CD4-positive, alpha-beta T cell (primary cell): ENCODE measurements at regions not wholly inside any gene's neighbourhood (a gene's known extent, or its start where the extent isn't known, plus 50 kb on each side); places are given as distances from the start of the nearest gene placed in this dataset.

ENCODE experiments used
- ATAC-seq: fragments of 200-7000 bp; cut with Tn5 transposase; one replicate; pipeline ENCODE4 v1.10.0; 2022; ENCODE audit warnings: mild to moderate bottlenecking; ENCODE audit not compliant: poor library complexity
- CTCF ChIA-PET: fragments of 350-600 bp; sonication (Branson Sonifier 250); formaldehyde crosslinking; loops from one replicate; lab custom pipeline; 2021; ENCODE audit warnings: antibody characterized with exemption, inconsistent platforms; lab: Charles Lee
- POLR2A ChIA-PET: fragments of 350-600 bp; sonication (Branson Sonifier 250); formaldehyde crosslinking; loops from one replicate; lab custom pipeline; 2021; ENCODE audit warnings: antibody characterized with exemption, inconsistent platforms; lab: Charles Lee
- DNase-seq, 14 experiments: peaks; one replicate each; pipeline ENCODE4 v3.0.0-alpha.2; 2013 to 2020; ENCODE audit warnings: mixed read lengths in 2 of 14
- H3K27ac ChIP-seq, 2 donors: one replicate each; pipeline versions ENCODE4 v1.5.1 to v1.7.0; 2013; ENCODE audit warnings: low read length in 2 of 2, low read depth in 1 of 2, mild to moderate bottlenecking in 1 of 2
- H3K27me3 ChIP-seq, 2 experiments: 1 replicate in 1 of 2; 2 replicates in 1 of 2; pipeline versions ENCODE4 v1.6.1 to v1.7.0; 2013; ENCODE audit warnings: low read length in 2 of 2, control low read depth in 1 of 2, mild to moderate bottlenecking in 1 of 2, moderate library complexity in 1 of 2; ENCODE audit not compliant: insufficient read depth in 2 of 2, control insufficient read depth in 1 of 2
- H3K36me3 ChIP-seq: one replicate; pipeline ENCODE4 v1.6.1; 2013; ENCODE audit warnings: low read length, control low read depth; ENCODE audit not compliant: insufficient read depth
- H3K4me1 ChIP-seq: one replicate; pipeline ENCODE4 v1.6.1; 2013; ENCODE audit warnings: low read length, control low read depth; ENCODE audit not compliant: insufficient read depth
- H3K4me3 ChIP-seq: one replicate; pipeline ENCODE4 v1.5.1; 2013; ENCODE audit warnings: mild to moderate bottlenecking, low read length, moderate library complexity
- H3K9me3 ChIP-seq, 2 experiments: 1 replicate in 1 of 2; 2 replicates in 1 of 2; pipeline versions ENCODE4 v1.6.1 to v1.7.0; 2013; ENCODE audit warnings: low read length in 2 of 2, mild to moderate bottlenecking in 2 of 2, control low read depth in 1 of 2, moderate library complexity in 1 of 2; ENCODE audit not compliant: control insufficient read depth in 1 of 2, insufficient read depth in 1 of 2
- H3K27ac Mint-ChIP-seq: one replicate; pipeline ENCODE4 v1.8.0; 2020; ENCODE audit warnings: mixed read lengths
- H3K27me3 Mint-ChIP-seq: one replicate; pipeline ENCODE4 v1.8.0; 2021; ENCODE audit warnings: mixed read lengths
- H3K36me3 Mint-ChIP-seq: one replicate; pipeline ENCODE4 v1.8.0; 2021; ENCODE audit warnings: low read depth, mixed read lengths
- H3K4me1 Mint-ChIP-seq: one replicate; pipeline ENCODE4 v1.8.0; 2021; ENCODE audit warnings: low read depth, mixed read lengths
- H3K4me3 Mint-ChIP-seq: one replicate; pipeline ENCODE4 v1.8.0; 2020; ENCODE audit warnings: mild to moderate bottlenecking, mixed read lengths
- H3K9me3 Mint-ChIP-seq: one replicate; pipeline ENCODE4 v1.8.0; 2020; ENCODE audit warnings: mixed read lengths
- intact Hi-C, 2 experiments: fragments of 100-400 bp; cut with DNase I in 1 of 2; cut with micrococcal nuclease in 1 of 2; formaldehyde crosslinking; loops; one replicate each; pipeline versions ENCODE4 v1.15.1 to v1.9.0; 2023 to 2025; cut with DNase I, micrococcal nuclease
- TF ChIP-seq, protein P1 (sequence below): fragments of 200-600 bp; IDR thresholded peaks from one replicate; pipeline ENCODE4 v1.8.0; 2022; ENCODE audit warnings: antibody characterized with exemption, mild to moderate bottlenecking

DNA sequence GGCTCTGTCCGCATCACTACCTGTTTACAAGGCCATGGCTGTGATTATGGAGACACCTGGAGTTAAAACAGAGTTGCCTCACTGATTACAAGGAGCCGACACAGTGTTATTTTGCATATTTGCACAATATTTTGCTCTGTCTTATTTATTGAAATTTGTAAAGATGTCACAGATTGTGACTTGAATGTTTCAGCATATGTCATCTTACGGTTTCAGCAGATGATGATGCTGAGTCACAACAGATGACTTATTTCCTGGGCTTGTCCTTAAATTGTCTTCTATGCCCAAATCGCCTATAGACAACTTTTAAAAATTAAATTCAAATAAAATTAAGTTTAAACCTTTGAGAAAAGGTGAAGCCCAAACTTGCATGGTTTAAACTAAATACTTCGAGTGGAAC is 87.1 kb upstream of the INPP4B start:
- Mint-ChIP-seq H3K27ac (no peak overlapping the region), H3K27me3 (no peaks in the 10 kb centered on the region), H3K4me3 (no peak overlapping the region), H3K9me3 (no peaks in the 10 kb centered on the region), H3K4me1 (no peaks in the 10 kb centered on the region), H3K36me3 (no peaks in the 10 kb centered on the region)
- Histone ChIP-seq H3K4me3 (no peak overlapping the region), H3K27ac (no peak overlapping the region), H3K36me3 (no peaks in the 10 kb centered on the region), H3K27me3 (no peaks in the 10 kb centered on the region), H3K4me1 (no peaks in the 10 kb centered on the region), H3K9me3 (no peaks in the 10 kb centered on the region)
- ChIA-PET POLR2A (no interaction called here), CTCF (no interaction called here)
- DNase-seq (no peak), ATAC-seq (no peak)
- TF ChIP-seq, protein P1, sequence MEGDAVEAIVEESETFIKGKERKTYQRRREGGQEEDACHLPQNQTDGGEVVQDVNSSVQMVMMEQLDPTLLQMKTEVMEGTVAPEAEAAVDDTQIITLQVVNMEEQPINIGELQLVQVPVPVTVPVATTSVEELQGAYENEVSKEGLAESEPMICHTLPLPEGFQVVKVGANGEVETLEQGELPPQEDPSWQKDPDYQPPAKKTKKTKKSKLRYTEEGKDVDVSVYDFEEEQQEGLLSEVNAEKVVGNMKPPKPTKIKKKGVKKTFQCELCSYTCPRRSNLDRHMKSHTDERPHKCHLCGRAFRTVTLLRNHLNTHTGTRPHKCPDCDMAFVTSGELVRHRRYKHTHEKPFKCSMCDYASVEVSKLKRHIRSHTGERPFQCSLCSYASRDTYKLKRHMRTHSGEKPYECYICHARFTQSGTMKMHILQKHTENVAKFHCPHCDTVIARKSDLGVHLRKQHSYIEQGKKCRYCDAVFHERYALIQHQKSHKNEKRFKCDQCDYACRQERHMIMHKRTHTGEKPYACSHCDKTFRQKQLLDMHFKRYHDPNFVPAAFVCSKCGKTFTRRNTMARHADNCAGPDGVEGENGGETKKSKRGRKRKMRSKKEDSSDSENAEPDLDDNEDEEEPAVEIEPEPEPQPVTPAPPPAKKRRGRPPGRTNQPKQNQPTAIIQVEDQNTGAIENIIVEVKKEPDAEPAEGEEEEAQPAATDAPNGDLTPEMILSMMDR, result no peak
- intact Hi-C loops, result no loop called here

DNA sequence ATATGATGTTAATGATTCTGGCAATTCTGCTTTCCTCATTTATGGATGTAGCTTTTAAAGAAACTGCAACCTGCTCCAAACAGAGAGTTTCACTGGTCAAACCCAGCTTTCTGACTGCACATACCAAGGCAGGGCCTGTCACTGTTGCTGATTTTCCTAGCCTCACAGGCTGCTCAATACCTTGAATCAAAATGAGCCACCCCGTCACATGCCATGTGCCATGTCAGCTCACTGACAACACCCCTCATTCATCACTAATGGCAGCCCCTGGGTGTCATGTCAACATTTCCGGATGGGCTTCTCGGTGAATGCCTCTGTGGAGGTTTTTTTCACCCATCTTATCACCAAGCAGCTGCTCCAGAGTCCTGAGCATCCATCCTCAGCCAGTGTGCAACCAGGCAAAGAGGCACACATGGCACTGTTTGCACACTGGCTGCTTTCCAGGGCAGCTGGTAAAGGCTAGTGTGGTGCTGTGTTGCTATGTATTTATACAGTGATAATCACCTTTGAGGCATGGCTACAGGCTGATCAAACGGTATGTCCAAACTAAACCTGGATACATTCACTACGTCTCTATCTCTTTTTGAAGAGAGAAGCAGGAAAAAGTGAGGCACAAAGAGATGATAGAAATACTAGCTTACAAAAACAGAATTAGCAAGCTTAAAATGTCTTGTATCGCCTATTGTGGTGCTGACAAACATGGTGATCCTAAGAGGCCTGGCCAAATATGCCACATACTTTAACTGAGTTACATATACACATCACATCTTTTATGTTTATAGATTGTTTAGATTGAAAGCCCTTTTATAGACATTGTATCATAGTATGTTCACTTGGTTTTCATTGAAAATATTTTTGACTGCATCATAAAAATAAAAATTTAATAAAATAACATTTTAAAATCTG is 94.6 kb upstream of the INPP4B start:
- ChIA-PET CTCF (no interaction called here), POLR2A (no interaction called here)
- Mint-ChIP-seq H3K27ac (no peak overlapping the region), H3K9me3 (no peaks in the 10 kb centered on the region), H3K4me1 (no peaks in the 10 kb centered on the region), H3K36me3 (no peaks in the 10 kb centered on the region), H3K4me3 (no peak overlapping the region), H3K27me3 (peaks cover 8% of the 10 kb centered on the region)
- Histone ChIP-seq H3K4me1 (no peaks in the 10 kb centered on the region), H3K4me3 (no peak overlapping the region), H3K27ac (no peak overlapping the region), H3K36me3 (no peaks in the 10 kb centered on the region), H3K9me3 (no peaks in the 10 kb centered on the region), H3K27me3 (peaks cover 0 to 1% of the 10 kb centered on the region in 2 experiments)
- ATAC-seq (no peak), DNase-seq (no peak)
- intact Hi-C loops, result no loop called here
- TF ChIP-seq, protein P1, result no peak

DNA sequence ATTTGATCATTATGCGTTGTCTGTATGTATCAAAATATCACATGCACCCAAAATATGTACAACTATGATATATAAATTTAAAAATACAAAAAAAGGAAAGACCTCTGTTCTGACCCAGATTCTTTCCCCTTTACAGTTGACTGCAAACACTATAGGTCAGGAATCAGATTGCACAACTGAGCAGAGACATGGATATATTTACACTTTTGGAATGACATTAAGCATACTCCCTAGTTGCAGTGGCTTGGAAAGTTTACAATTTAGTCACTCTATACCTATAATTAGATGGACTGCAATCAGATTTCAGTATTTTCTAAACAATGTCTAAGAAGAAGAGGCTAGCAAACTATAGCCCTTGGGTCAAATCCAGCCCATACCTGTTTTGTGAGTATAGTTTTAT is 98.5 kb upstream of the INPP4B start:
- no peaks in the 10 kb centered on the region for H3K4me1 Mint-ChIP-seq
- peaks cover 14% of the 10 kb centered on the region for H3K27me3 Mint-ChIP-seq
- peaks cover 4% of the 10 kb centered on the region for H3K9me3 Mint-ChIP-seq
- H3K4me3 Mint-ChIP-seq, result no peak overlapping the region
- no peak overlapping the region for H3K27ac Mint-ChIP-seq
- DNase-seq (no peak), ATAC-seq (no peak)
- CTCF ChIA-PET, result no interaction called here
- POLR2A ChIA-PET, result no interaction called here
- TF ChIP-seq, protein P1, result no peak
- H3K4me1 ChIP-seq, result no peaks in the 10 kb centered on the region
- H3K27me3 ChIP-seq, result peaks cover 0 to 9% of the 10 kb centered on the region in 2 experiments
- H3K36me3 Mint-ChIP-seq, result no peaks in the 10 kb centered on the region
- no peak overlapping the region for H3K27ac ChIP-seq
- intact Hi-C loops, result no loop called here
- no peak overlapping the region for H3K4me3 ChIP-seq
- no peaks in the 10 kb centered on the region for H3K36me3 ChIP-seq
- H3K9me3 ChIP-seq, result no peaks in the 10 kb centered on the region
